OCI-LY3 (cell line): ENCODE measurements at regions not wholly inside any gene's neighbourhood (a gene's known extent, or its start where the extent isn't known, plus 50 kb on each side); places are given as distances from the start of the nearest gene placed in this dataset.

Source experiments
- H2AFZ ChIP-seq: fragments of 200-600, 300-600 bp; shearing (Covaris generic); 2 replicates; pipeline ENCODE4 v1.6.0; 2014; ENCODE audit warnings: antibody characterized with exemption, low read depth, low read length
- H3K27ac ChIP-seq: fragments of 200-600, 300-600 bp; sonication (generic); 2 replicates; pipeline ENCODE4 v1.5.1; 2014; ENCODE audit warnings: mild to moderate bottlenecking, low read length, moderate library complexity, mixed read lengths
- H3K27me3 ChIP-seq: fragments of 200-600, 300-600 bp; sonication (generic); 2 replicates; pipeline ENCODE4 v1.6.1; 2014; ENCODE audit warnings: low read depth, low read length, mixed read lengths
- H3K36me3 ChIP-seq: fragments of 200-600, 300-600 bp; sonication (generic); replicated peaks from 2 replicates; pipeline ENCODE3; 2014; ENCODE audit warnings: low read depth, low read length, mixed read lengths
- H3K4me1 ChIP-seq: fragments of 300-600, 200-600 bp; sonication (generic); 2 replicates; pipeline ENCODE4 v1.6.1; 2014; ENCODE audit warnings: low read length, mixed read lengths
- H3K4me2 ChIP-seq: fragments of 200-600, 300-600 bp; sonication (generic); 2 replicates; pipeline ENCODE4 v1.6.1; 2014; ENCODE audit warnings: low read length, mixed read lengths
- H3K4me3 ChIP-seq: fragments of 300-600, 200-600 bp; sonication (generic); 2 replicates; pipeline ENCODE4 v1.5.1; 2014; ENCODE audit warnings: antibody characterized with exemption, mild to moderate bottlenecking, low read length, moderate library complexity
- H3K79me2 ChIP-seq: fragments of 300-600, 200-600 bp; shearing (Covaris generic); 2 replicates; pipeline ENCODE4 v1.6.1; 2014; ENCODE audit warnings: mild to moderate bottlenecking, low read length, mixed read lengths
- H3K9ac ChIP-seq: fragments of 300-600, 200-600 bp; shearing (Covaris generic); 2 replicates; pipeline ENCODE4 v1.6.0; 2014; ENCODE audit warnings: mild to moderate bottlenecking, low read length, moderate library complexity
- H3K9me3 ChIP-seq: fragments of 200-600, 300-600 bp; shearing (Covaris generic); 2 replicates; pipeline ENCODE4 v1.6.1; 2014; ENCODE audit warnings: low read length, mixed read lengths; ENCODE audit not compliant: insufficient read depth
- H4K20me1 ChIP-seq: fragments of 200-600, 300-600 bp; sonication (generic); 2 replicates; pipeline ENCODE4 v1.6.1; 2016; ENCODE audit warnings: low read length, mixed read lengths; ENCODE audit not compliant: insufficient read depth
- EZH2phosphoT487 ChIP-seq: fragments of 200-600 bp; shearing (Covaris generic); IDR thresholded peaks from 2 replicates; pipeline ENCODE4 v1.6.1; 2018; ENCODE audit warnings: antibody characterized with exemption, mixed run types, low read depth
- TF ChIP-seq, protein P1 (sequence below): fragments of 200-600, 300-600 bp; sonication (generic); IDR thresholded peaks from 2 replicates; pipeline ENCODE4 v1.5.1; 2014; ENCODE audit warnings: antibody characterized with exemption, low read length, low read depth

DNA sequence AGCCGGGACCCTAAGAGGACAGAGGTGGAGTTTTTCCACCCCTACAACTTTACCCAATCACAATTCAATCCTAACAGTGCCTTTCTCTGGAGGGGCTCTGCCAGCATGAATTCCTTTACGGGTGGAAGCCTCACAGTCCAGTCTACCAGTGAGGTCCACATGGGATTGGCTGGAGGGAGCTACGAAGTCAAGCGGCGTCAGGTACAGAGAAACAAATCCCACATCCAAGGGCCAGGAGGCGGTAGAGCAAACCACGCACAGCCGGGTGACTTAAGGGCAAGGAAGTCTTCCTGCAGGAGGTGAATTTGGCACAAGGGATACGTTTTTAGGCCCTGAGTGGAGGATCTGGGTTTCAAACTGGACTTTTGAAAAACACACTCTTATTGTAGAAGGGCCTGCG is 199.6 kb downstream of the UQCRFS1 start:
- Histone ChIP-seq H3K9ac (no peak overlapping the region), H3K4me3 (no peak overlapping the region), H3K4me1 (no peaks in the 10 kb centered on the region), H3K27me3 (peaks cover 17% of the 10 kb centered on the region; the same call in 1 of the 2 replicates), H3K36me3 (no peaks in the 10 kb centered on the region), H3K4me2 (no peak overlapping the region), H3K79me2 (no peaks in the 10 kb centered on the region), H4K20me1 (no peaks in the 10 kb centered on the region; the same call in 1 of the 2 replicates), H2AFZ (no peak overlapping the region), H3K9me3 (no peaks in the 10 kb centered on the region), H3K27ac (no peak overlapping the region)
- TF ChIP-seq EZH2phosphoT487: no peak
- TF ChIP-seq, protein P1, sequence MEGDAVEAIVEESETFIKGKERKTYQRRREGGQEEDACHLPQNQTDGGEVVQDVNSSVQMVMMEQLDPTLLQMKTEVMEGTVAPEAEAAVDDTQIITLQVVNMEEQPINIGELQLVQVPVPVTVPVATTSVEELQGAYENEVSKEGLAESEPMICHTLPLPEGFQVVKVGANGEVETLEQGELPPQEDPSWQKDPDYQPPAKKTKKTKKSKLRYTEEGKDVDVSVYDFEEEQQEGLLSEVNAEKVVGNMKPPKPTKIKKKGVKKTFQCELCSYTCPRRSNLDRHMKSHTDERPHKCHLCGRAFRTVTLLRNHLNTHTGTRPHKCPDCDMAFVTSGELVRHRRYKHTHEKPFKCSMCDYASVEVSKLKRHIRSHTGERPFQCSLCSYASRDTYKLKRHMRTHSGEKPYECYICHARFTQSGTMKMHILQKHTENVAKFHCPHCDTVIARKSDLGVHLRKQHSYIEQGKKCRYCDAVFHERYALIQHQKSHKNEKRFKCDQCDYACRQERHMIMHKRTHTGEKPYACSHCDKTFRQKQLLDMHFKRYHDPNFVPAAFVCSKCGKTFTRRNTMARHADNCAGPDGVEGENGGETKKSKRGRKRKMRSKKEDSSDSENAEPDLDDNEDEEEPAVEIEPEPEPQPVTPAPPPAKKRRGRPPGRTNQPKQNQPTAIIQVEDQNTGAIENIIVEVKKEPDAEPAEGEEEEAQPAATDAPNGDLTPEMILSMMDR: no peak

DNA sequence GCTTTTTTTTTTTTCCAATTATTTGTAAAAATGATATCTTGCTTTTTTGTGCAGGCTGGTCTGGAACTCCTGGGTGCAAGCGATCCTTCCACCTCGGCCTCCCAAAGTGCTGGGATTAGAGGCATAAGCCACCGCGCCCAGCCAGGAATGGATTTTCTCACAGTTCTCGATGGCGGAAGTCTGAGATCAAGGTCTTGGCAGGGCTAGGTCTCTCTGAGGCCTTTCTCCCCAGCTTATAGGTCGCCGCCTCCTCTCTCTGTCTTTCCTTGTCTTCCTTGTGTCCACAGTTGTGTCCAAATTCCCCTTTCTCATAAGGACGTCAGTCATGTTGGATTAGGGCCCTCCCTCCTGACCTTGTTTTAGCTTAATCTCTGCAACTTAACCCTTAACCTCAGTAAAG is 200.5 kb downstream of the UQCRFS1 start:
- H3K79me2 ChIP-seq: no peaks in the 10 kb centered on the region
- H3K36me3 ChIP-seq: no peaks in the 10 kb centered on the region
- no peaks in the 10 kb centered on the region; the same call in 1 of the 2 replicates for H4K20me1 ChIP-seq
- H3K27me3 ChIP-seq: peaks cover 17% of the 10 kb centered on the region; the same call in 1 of the 2 replicates
- TF ChIP-seq, protein P1: no peak
- no peak for TF ChIP-seq EZH2phosphoT487
- no peak overlapping the region for H3K4me3 ChIP-seq
- no peaks in the 10 kb centered on the region for H3K4me1 ChIP-seq
- H3K9ac ChIP-seq: no peak overlapping the region
- no peak overlapping the region for H2AFZ ChIP-seq
- H3K9me3 ChIP-seq: no peaks in the 10 kb centered on the region
- no peak overlapping the region for H3K4me2 ChIP-seq
- H3K27ac ChIP-seq: no peak overlapping the region

DNA sequence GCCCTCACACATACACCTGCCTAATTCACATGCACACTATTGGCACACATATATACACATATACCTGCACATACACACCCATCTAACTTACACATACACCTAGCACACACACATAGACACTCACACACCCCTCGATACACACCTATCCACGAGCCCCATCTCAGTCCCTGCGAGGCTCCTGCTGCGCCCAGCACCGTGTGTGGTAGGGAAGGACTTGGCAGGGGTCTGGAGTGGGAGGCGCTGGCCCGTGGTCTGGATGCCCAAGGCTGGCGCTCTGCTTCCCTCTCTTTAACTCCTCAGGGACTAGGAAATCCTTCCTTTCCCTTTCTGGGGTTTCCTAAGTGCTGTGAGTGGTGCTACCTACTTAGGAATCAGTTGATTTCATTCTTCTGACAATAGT is 202.7 kb downstream of the UQCRFS1 start:
- no peaks in the 10 kb centered on the region for H3K4me1 ChIP-seq
- H3K4me3 ChIP-seq: no peak overlapping the region
- no peaks in the 10 kb centered on the region for H3K79me2 ChIP-seq
- peaks cover 17% of the 10 kb centered on the region; the same call in 1 of the 2 replicates for H3K27me3 ChIP-seq
- H3K36me3 ChIP-seq: no peaks in the 10 kb centered on the region
- H3K27ac ChIP-seq: no peak overlapping the region
- no peaks in the 10 kb centered on the region; the same call in 1 of the 2 replicates for H4K20me1 ChIP-seq
- no peak overlapping the region for H2AFZ ChIP-seq
- no peaks in the 10 kb centered on the region for H3K9me3 ChIP-seq
- TF ChIP-seq, protein P1: no peak
- no peak for TF ChIP-seq EZH2phosphoT487
- no peak overlapping the region for H3K4me2 ChIP-seq
- H3K9ac ChIP-seq: no peak overlapping the region

DNA sequence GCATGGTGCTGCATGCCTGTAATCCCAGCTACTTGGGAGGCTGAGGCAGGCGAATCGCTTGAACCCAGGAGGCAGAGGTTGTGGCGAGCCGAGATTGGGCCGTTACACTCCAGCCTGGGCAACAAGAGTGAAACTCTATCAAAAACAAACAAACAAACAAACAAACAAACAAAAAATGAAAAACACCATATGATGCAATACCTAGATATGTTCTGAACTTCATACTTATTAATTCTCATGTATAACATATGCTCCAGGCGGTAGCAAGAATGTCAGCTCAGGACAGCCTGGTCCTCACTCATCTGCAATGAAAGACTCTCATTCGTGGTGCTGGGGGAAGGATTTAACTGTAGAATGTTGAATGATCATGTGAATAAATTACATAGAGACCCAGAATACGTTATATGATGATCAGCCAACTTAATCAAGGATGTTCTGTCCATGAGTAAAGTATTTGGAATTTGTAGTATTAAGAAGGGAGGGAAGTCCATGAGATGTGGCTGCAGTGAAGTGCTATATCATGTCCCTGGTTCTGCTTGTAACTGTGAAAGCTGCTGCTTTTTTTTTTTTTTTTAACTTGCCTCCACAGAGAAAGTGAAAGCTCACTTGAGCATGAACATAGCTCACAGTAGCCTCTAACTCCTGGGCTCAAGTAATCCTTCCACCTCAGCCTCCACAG is 206.8 kb downstream of the UQCRFS1 start:
- Histone ChIP-seq H3K4me2 (no peak overlapping the region), H3K27me3 (peaks cover 9% of the 10 kb centered on the region; the same call in 1 of the 2 replicates), H3K9me3 (no peaks in the 10 kb centered on the region), H3K9ac (no peak overlapping the region), H2AFZ (no peak overlapping the region), H3K27ac (no peak overlapping the region), H3K36me3 (no peaks in the 10 kb centered on the region), H3K79me2 (no peaks in the 10 kb centered on the region), H3K4me1 (no peaks in the 10 kb centered on the region), H3K4me3 (no peak overlapping the region), H4K20me1 (no peaks in the 10 kb centered on the region)
- TF ChIP-seq, protein P1: no peak
- no peak for TF ChIP-seq EZH2phosphoT487
